NCI-H1930 (cell line): ENCODE measurements at regions not wholly inside any gene's neighbourhood (a gene's known extent, or its start where the extent isn't known, plus 50 kb on each side); places are given as distances from the start of the nearest gene placed in this dataset.

ENCODE experiments used
- DNase-seq, 2 experiments: peaks; one replicate each; lab custom pipeline; 2025; lab: John Stamatoyannopoulos, UW

GRCh38 chr1:244971552-244972216 lies 107.3 kb upstream of the HNRNPU start:
- DNase-seq, result no peak

- peak; percentile 94 to 97 for DNase-seq
Observed at GRCh38 chr1:244970744-244971551, 106.6 kb upstream of the HNRNPU start.

- DNase-seq, result peak; percentile 82 to 85
Observed at GRCh38 chr1:244970236-244970743, 105.9 kb upstream of the HNRNPU start.

DNA sequence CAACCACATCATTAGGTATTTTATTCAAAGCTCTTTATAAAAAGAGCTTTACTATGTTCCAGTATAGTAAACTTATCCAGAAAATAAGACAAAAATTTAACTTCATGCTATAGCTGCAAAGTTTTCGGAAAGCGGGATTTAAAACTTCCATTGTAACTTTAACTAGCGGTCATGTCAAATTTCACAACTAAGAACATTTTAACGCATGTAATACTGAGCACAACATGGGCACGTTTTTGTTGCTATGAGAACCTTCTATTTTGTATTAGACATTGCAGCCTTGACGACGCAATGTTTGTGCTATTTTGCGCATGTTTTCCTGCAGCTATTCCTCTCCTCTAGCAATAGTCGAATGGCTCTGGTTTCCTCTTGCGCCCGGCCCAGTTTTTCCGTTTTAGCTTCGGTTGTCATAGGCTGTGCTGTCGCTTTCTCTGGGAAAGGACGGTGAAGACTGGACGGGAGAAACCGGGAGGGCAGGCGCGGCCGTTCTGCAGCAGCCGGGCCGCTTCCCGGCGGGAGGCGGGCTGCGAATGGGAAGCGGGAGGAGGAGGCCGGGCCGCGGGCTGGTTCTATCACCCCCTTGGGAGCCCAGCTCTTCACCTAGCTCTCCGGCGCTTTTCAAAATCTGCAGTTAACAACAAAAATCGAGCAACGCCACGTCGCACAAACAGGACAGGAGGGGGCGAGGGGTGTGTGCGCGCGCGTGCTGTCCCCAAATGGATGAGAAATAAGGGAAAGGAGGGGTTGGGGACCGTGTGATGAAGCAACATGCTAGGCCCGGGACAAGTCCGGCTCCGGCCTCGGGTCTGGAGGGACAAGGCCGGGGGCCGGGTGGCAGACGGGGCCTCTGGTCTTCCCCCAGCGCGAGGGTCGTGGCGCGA lies 105.3 kb upstream of the HNRNPU start:
- peak; percentile 65 to 81 for DNase-seq

GRCh38 chr1:244968881-244969280 lies 104.5 kb upstream of the HNRNPU start:
- no peak for DNase-seq

- DNase-seq, result no peak
Observed at GRCh38 chr1:244968471-244968871, 104.1 kb upstream of the HNRNPU start.

GRCh38 chr1:244967159-244967558 lies 102.8 kb upstream of the HNRNPU start:
- DNase-seq, result no peak

- no peak for DNase-seq
Observed at GRCh38 chr1:244965185-244966030, 101.1 kb upstream of the HNRNPU start.

- no peak for DNase-seq
Observed at GRCh38 chr1:244964112-244964971, 100.0 kb upstream of the HNRNPU start.

- DNase-seq, result no peak
Observed at GRCh38 chr1:244963231-244963826, 99.0 kb upstream of the HNRNPU start.

- DNase-seq, result no peak
Observed at GRCh38 chr1:244962130-244962529, 97.8 kb upstream of the HNRNPU start.

GRCh38 chr1:244960904-244961303 lies 96.6 kb upstream of the HNRNPU start:
- DNase-seq, result no peak

DNA sequence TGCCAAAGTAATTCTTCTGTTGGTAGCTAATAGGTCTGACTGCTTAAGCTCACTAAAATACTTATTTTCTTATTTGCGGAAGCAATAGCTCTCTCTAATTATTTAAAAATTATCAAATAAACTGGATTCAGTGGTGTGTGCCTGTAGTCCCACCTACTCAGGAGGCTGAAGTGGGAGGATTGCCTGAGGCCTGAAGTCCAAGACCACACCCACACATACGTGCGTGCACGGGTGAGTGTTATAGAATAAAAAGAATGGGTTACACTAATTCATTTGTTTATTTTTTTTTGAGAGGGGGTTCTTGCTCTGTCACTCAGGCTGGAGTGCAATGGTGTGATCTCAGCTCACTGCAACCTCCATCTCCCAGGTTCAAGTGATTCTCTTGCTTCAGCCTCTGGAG lies 94.2 kb upstream of the HNRNPU start:
- no peak for DNase-seq

- no peak for DNase-seq
Observed at GRCh38 chr1:244957525-244957924, 93.2 kb upstream of the HNRNPU start.

GRCh38 chr1:244957122-244957521 lies 92.8 kb upstream of the HNRNPU start:
- no peak for DNase-seq

GRCh38 chr1:244955661-244956060 lies 91.3 kb upstream of the HNRNPU start:
- no peak for DNase-seq

DNA sequence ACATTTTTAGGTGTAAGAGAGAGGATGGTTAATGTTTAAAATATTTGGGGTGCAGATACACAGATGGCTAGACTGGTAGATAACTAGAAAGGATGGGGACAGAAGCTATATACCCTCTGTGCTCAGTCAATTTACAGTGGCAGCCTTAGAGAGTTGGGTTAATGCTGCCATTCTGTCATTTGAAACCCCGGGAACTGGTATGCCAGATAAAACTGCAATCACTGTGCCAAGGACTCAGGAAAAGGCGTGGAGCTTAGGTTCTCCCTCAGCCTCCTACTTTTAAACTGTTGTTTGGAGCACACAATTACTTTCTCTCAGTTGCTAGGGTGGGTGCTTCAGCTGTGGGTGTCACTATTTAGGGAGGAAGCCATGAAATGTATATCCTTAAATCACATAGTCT lies 90.0 kb upstream of the HNRNPU start:
- DNase-seq, result no peak

- DNase-seq, result no peak
Observed at GRCh38 chr1:244953901-244954300, 89.6 kb upstream of the HNRNPU start.

DNA sequence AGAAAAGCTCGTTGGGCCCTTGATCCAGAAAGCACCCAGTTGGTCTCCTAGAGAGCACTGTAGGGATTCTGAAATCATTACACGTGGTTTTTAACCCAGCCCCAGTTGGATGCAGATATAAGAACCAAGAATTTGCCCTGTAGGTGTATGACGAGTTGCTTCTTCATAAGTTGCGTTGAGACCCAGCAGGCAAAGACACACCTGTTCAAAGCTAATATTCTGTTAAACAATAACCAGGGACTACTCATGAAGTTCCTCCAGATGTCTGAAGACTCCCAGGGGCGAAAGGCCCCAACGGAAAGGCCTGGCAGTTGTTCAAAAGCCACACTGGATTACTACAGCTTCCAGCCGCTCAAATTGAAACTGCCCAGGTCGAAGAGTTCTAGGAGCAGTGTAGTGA lies 88.6 kb upstream of the HNRNPU start:
- no peak for DNase-seq
